GM12873 (cell line): ENCODE measurements at regions not wholly inside any gene's neighbourhood (a gene's known extent, or its start where the extent isn't known, plus 50 kb on each side); places are given as distances from the start of the nearest gene placed in this dataset.

Experiments used
- CTCF ChIP-seq: IDR thresholded peaks from 2 replicates; pipeline ENCODE4 v1.5.1; 2012; ENCODE audit warnings: low read depth, mild to moderate bottlenecking, moderate library complexity, low read length, control low read depth; ENCODE audit not compliant: insufficient read depth; ENCODE audit errors: missing control alignments

GRCh38 chr15:39419651-39420050 lies 161.2 kb upstream of the THBS1 start:
- TF ChIP-seq CTCF = no peak

DNA sequence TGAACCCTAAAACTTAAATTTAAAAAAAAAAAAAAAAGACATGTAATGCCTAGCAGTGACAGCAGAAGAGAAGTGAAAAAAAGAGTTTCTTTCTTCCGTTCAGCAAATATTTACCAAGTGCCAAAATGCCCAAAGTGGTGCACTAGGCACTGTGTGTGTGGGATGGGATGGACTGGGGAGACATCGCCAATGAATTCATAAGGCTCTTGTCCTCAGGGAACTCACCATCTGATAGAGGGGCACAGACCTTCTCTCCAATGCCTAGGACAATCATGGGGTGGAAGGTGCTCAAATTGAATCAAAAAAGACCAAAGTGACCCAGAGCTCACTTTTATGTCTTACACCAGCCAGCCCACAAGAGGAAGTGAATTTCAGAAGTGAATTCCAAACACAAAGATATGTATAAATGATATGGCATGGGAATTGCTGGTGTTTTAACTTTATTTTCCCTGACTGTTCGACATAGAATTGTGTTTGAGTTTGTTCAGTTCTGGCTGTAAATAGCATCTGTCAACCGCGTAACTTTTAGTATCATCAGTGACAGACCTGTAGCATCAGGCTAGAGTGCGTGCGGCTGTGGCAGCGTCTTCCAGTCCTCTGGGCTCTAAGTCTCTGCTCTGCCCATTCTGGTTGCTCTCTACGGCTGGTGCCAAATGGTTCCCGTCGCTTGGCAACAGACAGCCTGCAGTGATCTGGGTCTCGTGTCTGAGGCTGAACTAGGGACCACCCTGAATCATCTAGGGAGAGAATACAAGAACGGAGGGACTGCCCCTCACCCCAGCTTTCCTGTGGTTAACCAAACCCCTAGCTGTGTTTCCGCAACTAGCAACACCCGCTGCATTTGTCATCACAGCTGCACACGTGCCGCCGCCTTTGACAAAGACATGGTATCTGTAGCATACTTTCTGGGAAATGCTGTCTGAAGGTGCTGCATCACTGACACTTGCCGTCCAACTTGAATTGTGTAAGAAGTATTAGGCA lies 154.0 kb upstream of the THBS1 start:
- TF ChIP-seq CTCF = no peak

GRCh38 chr15:39427705-39428104 lies 153.2 kb upstream of the THBS1 start:
- no peak for TF ChIP-seq CTCF

- TF ChIP-seq CTCF = no peak
These were observed 151.0 kb upstream of the THBS1 start for GRCh38 chr15:39429898-39430357.

DNA sequence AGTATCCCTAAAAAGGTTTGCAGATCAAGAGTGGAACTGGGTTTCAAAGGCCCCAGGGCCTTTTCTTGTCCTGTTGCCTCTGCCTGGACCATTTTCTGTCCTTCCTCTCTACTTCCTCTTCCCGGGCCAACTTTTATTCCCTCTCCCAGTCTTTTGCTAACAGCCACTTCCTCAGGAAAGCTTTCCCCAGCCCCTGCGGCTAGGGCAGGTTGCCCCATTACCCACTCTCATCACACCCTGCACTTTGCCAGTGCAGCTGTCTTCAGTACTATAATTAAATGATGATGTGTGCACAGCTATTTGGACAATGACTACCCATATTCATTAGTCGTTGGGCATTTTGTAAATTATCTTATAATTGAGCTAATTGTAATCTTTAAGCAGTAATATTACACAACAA lies 150.5 kb upstream of the THBS1 start:
- TF ChIP-seq CTCF = no peak

- TF ChIP-seq CTCF = no peak
These were observed 149.5 kb upstream of the THBS1 start for GRCh38 chr15:39431376-39431775.

DNA sequence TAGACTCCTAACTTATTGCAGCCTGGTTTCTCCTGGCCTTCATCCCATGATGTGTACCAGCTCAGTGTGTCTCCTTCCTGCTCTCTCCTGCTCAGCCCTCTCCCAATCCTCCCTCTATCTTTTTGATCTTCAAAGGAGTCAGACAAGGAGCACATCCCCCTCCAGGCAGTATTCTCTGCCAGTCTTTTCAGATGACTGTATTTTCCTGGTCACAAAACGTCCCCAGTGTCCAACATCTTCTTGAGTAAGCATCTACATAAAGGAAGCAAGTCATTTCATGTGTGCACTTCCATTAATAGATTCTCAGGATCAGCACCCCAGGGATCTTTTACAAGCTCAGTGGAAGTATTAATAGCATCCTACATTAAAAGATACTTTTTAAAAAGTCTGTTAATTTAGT lies 148.9 kb upstream of the THBS1 start:
- TF ChIP-seq CTCF = no peak
